ENCODE measurements at regions not wholly inside any gene's neighbourhood (a gene's known extent, or its start where the extent isn't known, plus 50 kb on each side); places are given as distances from the start of the nearest gene placed in this dataset.

DNA sequence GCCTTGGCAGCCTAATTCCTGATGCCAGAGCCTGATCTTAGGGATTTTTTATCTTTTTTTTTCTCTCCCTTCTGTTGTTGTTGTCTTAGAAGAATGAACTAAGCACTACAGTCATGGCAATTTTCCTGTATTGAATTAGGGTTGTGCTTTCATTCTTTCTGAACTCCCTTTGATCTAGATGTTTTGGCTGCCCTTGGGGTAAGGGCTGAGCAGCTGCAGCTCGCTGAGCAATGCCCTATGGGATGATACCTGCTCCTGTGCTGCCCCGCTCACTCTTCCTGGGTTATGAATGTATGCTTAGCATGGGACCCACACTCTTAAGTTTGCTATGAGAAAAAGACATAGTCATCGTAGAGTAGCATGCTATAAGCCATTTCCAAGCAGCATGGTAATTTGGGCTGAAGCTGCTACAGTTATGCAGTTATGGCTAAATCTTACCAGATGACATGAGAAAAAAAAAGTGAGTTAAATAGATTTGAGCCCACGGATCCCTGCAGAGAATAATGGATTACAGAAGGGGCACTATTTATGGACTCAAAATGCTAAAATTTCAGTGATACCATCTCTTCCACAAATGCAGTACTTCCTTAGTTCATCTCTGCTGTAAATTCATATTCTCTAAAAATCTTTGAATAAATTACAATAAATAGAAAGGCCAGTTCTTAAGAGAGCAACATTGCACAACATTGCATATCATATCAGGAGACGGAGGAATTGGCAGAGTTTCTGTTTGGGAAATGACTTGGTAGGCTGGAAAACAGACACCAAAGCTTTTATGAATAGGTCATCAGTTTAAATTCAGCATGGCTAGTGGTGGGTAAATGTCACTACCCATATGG lies 79.2 kb upstream of the PTHLH start:
- intact Hi-C loops (cut with DNase I; ENCODE audit: low total_unique reads) = no loop called here
- Histone ChIP-seq H3K4me3 (no peak overlapping the region), H3K27ac (no peak overlapping the region), H3K9me3 (no peaks in the 10 kb centered on the region), H3K36me3 (no peaks in the 10 kb centered on the region), H3K4me1 (no peaks in the 10 kb centered on the region), H3K27me3 (no peaks in the 10 kb centered on the region)
- no peak for ATAC-seq
- in situ Hi-C loops (cut with MboI; ENCODE audit: low sequenced_read_pairs in 4 of 4) = no loop called here
- no peak for DNase-seq
- TF ChIP-seq POLR2A (IDR thresholded peaks at IDR 0.05) (no peak), CTCF (IDR thresholded peaks at IDR 0.05 in 4 of 5, conservative IDR thresholded peaks at IDR 0.05 in 1 of 5) (no peak)

DNA sequence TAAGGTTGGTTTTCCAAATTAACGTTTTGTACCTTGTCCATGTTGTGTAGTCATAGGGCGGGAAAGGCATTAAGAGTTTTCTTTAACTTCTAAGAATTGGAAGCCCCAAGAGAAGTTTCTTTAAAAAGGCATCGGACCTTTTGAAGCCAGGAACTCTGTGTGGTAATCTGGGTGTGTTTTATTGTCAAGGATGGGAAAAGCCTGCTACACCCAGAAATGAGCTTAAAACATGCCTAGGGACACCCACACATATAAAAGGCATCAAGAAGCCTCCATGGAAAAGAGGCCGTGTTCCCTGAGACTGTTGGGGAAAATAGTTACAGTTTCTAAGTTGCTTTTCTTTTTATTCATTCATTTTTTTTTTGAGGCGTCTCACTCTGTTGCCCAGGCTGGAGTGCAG lies 81.0 kb upstream of the PTHLH start:
- H3K4me3 ChIP-seq = no peak overlapping the region
- H3K4me1 ChIP-seq = no peaks in the 10 kb centered on the region
- no peak for DNase-seq
- TF ChIP-seq POLR2A (IDR thresholded peaks at IDR 0.05) = no peak
- TF ChIP-seq CTCF (IDR thresholded peaks at IDR 0.05 in 4 of 5, conservative IDR thresholded peaks at IDR 0.05 in 1 of 5) = no peak
- in situ Hi-C loops (cut with MboI; ENCODE audit: low sequenced_read_pairs in 4 of 4) (no loop called here), intact Hi-C loops (cut with DNase I; ENCODE audit: low total_unique reads) (no loop called here)
- no peaks in the 10 kb centered on the region for H3K9me3 ChIP-seq
- no peak overlapping the region for H3K27ac ChIP-seq
- no peaks in the 10 kb centered on the region for H3K27me3 ChIP-seq
- no peak for ATAC-seq
- H3K36me3 ChIP-seq = no peaks in the 10 kb centered on the region

DNA sequence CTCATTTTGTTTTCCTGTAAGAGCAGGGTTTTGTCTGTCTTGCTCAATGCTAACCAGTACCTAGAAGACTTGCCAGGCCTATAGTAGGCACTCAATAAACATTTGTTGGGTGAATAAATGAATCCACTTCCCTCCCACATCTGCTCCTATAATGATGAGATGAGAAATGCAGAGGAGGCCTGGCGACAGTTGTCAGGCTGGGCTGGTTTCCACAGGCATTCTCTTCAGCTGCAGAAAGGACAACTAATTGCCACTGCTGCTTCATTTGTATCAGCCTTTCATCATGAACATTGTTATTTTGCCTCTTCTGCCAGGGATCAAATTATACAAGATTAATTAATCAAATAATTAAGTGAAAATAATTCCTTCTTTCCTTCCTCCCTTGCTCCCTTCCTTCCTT lies 82.0 kb upstream of the PTHLH start:
- intact Hi-C loops (cut with DNase I; ENCODE audit: low total_unique reads) (no loop called here), in situ Hi-C loops (cut with MboI; ENCODE audit: low sequenced_read_pairs in 4 of 4) (no loop called here)
- no peaks in the 10 kb centered on the region for H3K9me3 ChIP-seq

DNA sequence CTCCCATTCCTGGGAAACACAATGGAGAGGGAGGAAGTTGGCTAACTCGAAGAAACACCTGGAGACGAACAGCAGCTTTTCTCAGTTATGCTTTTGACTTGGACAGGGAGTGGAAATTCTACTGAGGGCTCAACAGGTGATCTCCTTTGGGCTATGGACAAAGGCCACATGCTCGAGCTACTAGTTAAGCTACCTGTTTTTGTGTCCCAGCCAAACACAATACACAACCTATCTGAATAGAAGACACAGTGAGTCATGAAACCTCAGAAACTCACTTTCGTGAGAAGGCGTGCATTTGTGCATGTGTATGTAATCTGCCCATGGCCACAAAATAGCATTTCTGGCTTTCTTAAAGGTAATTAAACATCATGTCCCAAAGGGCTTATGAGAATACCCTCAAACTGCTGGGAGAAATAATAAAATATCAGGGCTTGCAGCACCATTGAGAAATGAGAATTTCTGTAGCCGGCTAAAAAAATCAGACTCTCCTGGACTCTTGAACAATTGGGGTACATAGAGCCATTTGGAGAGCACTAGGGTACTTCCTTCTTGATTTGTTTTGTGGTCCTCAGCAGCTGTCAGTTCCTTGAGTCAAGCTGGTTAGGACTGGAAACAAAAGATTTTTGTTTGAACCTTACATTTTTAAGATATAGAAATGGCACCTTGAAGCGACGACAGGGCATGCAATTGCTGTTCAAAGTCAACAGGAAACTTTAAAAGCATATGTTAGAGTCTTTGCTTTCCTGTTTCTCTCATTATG lies 85.5 kb upstream of the PTHLH start:
- no peak for TF ChIP-seq CTCF (IDR thresholded peaks at IDR 0.05 in 4 of 5, conservative IDR thresholded peaks at IDR 0.05 in 1 of 5)
- no peak for TF ChIP-seq POLR2A (IDR thresholded peaks at IDR 0.05)

More for the DNA sequence above, 82.0 kb upstream of the PTHLH start:
- Histone ChIP-seq H3K4me1 (no peaks in the 10 kb centered on the region), H3K27me3 (no peaks in the 10 kb centered on the region), H3K27ac (no peak overlapping the region), H3K4me3 (no peak overlapping the region), H3K36me3 (no peaks in the 10 kb centered on the region)
- ATAC-seq (no peak), DNase-seq (no peak)
- no peak for TF ChIP-seq CTCF (IDR thresholded peaks at IDR 0.05 in 4 of 5, conservative IDR thresholded peaks at IDR 0.05 in 1 of 5)
- no peak for TF ChIP-seq POLR2A (IDR thresholded peaks at IDR 0.05)

More for the DNA sequence above, 85.5 kb upstream of the PTHLH start:
- in situ Hi-C loops (cut with MboI; ENCODE audit: low sequenced_read_pairs in 4 of 4) (no loop called here), intact Hi-C loops (cut with DNase I; ENCODE audit: low total_unique reads) (no loop called here)
- Histone ChIP-seq H3K36me3 (no peaks in the 10 kb centered on the region), H3K9me3 (no peaks in the 10 kb centered on the region), H3K27ac (no peak overlapping the region), H3K4me1 (no peaks in the 10 kb centered on the region), H3K4me3 (no peak overlapping the region), H3K27me3 (no peaks in the 10 kb centered on the region)
- ATAC-seq = no peak
- no peak for DNase-seq
